GM18868 (cell line): ENCODE measurements at regions not wholly inside any gene's neighbourhood (a gene's known extent, or its start where the extent isn't known, plus 50 kb on each side); places are given as distances from the start of the nearest gene placed in this dataset.
"Not testable (repeated sequence)": the region's sequence is repeated elsewhere in the genome, so short reads cannot be mapped to it uniquely, and the experiment has no call there.

Source experiments
- ATAC-seq: cut with Tn5 transposase; IDR thresholded peaks from one replicate; pipeline ENCODE4 v1.9.1; 2021; ENCODE audit warnings: mild to moderate bottlenecking, moderate library complexity; ENCODE audit not compliant: unreplicated experiment

DNA sequence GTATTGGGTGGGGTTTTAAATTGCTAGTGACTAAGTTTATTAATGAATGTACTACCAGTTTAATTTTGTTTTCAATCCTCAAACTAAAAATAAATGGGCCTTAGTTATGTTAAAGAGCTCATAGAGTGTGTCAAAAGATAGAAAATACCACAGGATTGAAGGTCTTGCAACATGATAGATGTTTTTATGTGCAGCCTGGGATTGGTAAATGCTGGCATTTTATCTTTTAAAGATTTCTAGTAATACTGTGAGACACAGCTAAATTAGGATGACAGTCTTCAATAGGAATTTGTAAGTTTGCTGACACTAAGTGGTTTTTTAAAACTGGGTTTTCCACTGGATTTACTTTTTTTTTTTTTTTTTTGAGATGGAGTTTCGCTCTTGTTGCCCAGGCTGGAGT, 122.3 kb downstream of the HAUS1 start:
- ATAC-seq, result no peak

DNA sequence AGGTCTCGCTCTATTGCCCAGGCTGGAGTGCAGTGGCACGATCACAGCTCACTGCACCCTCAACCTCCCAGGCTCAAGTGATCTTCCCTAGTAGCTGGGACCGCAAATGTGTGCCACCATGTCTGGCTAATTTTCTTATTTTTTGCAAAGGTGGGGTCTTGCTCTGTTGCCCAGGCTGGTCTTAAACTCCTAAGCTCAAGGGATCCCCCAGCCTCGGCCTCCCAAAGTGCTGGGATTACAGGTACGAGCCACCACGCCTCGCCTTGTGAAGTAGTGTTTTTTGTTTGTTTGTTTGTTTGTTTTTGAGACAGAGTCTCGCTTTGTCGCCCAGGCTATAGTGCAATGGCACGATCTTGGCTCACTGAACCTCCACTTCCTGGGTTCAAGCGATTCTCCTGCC, 125.5 kb downstream of the HAUS1 start:
- ATAC-seq, result not testable (repeated sequence)

DNA sequence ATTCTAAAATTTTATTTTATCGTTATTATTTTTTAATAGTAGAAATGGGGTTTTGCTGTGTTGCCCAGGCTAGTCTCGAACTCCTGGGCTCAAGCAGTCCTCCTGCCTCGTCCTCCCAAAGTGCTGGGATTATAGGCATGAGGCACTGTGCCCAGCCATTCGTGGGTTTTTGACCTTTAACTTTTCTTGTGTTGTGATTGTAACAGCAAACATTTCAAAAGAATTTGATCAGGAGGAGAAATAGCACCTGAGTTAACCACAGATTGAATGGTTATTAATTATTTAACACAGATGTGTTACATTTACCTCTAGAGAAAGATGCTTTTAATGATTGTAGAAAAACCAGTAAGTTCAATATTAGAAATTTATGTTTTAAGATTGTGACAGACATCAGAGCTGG, 132.0 kb downstream of the HAUS1 start:
- no peak for ATAC-seq

DNA sequence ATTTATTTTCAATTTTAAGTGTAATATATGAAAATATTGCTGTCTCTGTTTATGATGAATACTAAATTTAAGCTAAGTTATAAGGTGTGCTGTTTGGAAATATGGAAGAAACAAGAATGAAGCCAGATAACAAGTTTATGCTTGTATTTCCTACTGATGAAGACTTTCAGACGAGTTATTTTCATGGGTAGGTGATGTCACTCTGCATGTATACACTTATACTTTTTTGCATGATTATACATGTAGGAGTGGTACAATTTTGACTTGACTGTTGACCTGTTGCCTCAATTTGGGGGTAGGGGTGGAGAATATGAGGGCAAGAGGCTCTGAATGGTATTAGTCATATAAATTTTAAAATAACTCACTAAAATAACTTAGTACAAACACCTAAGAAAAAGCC, 133.7 kb downstream of the HAUS1 start:
- no peak for ATAC-seq

DNA sequence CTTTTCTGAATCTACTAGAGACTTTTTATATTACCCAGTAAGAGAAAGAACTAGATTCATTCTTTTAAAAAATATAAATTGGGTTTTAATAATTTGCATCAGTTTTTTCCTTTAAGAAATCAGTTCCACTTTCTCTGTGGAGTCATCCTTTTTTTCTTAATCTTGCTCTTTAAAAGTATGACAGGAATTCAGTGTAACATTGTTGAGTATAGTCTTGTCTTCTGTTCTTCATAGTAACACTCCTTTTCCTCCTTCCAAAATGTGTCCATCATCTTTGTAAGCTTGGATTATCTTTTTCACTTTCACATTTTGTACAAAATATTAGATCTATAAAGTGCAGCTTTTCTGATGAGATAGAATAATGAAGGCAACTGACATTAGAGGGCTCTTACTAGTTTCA, 135.4 kb downstream of the HAUS1 start:
- no peak for ATAC-seq

DNA sequence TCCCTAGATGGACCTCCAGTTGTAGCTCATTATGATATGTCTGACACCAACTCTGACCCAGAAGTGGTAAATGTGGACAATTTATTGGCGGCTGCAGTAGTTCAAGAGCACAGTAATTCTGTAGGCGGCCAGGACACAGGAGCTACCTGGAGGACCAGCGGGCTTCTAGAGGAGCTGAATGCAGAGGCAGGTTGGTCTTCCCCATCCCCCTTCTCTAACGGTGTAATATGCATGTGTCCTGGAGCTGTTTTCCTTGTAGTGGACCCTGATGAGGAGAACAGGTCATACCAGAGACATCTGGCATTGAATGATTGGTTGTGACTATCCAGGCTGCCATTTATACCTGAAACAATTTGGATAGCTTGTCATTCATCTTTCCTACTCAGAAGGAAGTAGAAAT, 135.8 kb downstream of the HAUS1 start:
- ATAC-seq, result no peak

DNA sequence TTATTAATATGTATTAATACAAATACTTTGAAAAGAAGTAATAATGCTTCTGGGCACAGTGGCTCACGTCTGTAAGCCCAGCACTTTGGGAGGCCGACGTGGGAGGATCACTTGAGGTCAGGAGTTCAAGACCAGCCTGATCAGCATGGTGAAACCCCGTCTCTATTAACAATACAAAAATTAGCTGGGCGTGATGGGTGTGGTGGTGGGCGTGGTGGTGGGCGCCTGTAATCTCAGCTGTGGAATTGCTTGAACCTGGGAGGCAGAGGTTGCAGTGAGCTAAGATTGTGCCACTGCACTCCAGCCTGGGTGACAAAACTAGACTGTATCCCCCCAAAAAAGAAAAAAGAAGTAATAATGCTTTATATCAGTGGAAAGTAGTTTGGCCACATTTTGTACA, 137.2 kb downstream of the HAUS1 start:
- not testable (repeated sequence) for ATAC-seq

DNA sequence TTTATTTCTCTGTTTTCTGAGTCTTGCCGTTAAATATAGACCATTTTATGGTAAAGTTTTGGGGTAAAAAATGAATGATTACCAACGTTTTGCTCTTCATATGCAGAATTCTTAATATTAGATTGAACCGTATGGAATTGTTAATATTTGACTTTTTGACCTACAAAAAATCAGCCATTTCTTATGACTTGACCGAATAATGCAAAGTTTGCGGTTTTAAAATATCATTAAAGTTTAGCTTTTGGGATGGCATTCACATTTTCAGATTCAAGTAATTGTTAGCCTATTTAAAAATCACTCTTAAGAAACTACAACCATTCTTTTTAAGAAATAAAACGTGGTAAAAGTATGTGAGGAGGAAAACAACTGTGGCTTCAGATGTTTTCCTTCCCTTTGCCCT, 138.0 kb downstream of the HAUS1 start:
- no peak for ATAC-seq

DNA sequence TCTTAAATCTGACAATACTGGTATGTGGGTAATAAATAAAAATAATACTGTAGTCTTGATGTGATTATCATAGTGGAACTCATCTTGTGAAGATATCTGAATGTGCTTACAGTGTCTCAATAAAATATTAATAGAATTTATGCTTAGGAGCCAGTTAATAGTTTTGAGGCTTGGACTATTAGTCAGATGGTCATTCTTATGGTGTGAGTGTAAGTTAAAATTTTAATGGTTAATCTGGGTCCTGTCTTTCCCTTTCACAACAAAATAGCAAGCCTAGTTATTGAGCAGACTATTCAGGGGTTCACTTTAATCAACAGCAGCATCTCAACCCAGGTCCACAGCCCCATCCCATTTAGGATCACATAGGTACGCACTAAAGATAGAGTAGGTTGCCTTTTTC, 138.9 kb downstream of the HAUS1 start:
- no peak for ATAC-seq

DNA sequence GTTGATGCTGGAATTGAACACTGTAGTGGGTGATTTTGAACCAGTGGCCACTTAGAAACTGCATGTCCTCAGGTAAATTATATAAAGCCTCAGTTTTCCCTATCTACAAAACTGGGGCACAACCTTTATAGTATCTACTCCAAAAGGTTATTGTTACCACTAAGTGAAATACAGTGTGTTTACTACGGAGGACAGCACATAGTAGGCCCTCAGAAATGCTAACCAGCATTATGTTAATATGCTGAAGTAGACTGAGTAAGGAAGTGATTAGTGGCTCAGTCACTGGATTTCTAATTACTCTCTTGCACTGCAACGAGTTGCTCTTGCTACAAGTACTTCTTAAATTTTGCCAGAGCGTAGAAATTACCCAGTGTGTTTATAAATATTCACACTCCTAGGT, 139.5 kb downstream of the HAUS1 start:
- ATAC-seq, result no peak

DNA sequence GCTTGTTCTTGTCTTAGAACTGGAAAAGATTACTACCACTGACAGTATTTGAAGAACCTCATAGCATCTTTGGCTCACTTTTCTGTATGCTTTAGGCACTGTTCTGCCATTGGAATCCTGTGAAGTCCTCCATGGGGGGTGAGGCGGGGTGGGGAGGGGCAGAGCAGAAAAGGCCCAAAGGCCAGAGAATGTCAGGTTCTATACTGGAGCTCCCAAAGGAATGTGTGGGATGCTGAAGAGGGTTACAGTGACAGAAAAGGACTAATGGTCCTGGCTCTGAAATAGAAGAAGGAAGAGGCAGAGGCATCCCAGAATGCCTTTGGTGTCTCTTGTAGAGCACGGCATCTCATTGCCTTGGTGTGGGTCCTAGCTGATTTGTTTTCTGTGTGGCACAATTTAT, 141.9 kb downstream of the HAUS1 start:
- no peak for ATAC-seq

DNA sequence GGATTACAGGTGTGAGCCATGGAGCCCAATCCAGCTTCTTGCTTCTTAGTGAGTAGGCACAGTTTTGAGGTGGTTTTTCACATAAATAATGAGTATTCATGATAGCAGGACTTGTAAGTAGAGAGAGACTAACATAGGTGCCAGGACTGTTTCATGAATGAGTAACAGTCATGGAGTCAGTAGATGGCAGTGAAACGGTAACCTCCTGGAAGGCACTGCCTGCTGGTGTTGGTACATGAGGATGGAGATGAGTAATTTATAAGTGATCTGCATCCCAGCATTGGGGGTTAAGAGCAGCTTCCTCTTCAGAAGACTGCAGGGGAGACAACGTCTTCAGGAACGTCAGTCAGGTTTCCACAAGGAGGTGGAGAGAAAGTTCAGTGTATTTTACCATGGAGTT, 143.8 kb downstream of the HAUS1 start:
- no peak for ATAC-seq

DNA sequence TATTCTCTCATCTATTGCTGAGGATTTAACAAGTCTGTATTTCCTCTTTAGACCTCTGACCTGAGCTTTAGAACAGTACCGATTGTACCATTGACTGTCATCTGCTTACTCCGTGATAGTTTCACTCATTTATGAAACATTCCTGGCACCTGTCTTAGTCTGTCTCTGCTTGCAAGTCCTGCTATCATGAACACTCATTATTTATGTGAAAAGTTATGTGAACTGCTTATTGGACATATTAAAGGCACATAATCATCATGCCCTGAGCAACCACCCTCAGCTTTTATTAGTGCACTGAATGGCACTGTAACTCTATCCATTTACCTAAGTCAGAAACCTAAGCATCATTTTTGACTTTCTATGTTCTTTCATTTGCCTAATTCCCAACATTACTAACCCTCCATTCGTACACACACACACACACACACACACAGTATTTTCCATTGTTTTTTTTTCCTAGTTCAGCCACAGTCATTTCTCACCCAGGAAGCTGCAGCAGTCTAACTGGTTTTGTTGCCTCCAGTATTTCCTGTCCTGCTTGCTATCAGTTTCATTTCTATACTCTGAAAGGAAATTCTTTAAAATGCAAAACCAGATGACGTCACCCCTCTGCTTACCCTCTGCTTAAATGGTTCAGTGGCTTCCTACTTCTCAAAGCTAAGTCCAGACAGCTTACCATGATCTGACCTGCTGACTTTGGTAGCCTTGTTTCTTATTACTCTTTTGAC, 146.1 kb downstream of the HAUS1 start:
- peak; percentile 98 for ATAC-seq

DNA sequence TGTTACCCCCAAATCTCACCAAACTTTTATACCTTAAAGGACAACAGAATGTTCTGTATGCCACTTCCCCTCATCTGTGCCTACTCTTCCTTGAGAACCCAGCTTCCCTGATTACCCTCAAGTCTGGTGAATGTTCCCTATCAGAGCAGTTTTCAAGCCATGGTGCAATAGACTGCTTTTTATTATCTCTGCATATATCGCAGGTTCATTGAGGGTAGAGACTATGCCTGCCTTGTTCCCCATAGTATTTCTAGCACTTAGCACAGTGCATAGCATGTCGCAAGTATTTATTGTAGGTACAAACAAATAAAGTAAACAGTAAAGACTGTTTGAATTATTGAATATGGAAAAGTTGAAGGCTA, 146.6 kb downstream of the HAUS1 start:
- ATAC-seq, result no peak

DNA sequence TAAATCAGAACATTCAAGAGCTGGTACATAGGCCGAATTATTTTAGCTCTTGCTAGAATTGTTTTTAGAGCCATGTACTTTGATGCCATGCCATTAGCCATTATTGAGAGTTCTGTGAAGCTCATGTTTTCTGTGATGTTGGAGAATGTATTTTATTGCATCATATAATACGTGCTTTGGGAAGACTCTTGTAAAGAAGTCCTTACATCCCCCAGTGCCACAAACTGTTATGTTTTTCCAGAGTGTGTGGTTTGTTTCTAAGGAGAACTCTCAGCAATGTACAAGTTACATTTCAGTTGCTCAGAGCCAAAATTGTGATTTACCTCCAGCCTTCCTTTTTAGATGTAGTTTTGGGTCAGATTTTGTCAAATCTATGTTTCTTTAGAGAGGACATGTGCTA, 148.6 kb downstream of the HAUS1 start:
- no peak for ATAC-seq

DNA sequence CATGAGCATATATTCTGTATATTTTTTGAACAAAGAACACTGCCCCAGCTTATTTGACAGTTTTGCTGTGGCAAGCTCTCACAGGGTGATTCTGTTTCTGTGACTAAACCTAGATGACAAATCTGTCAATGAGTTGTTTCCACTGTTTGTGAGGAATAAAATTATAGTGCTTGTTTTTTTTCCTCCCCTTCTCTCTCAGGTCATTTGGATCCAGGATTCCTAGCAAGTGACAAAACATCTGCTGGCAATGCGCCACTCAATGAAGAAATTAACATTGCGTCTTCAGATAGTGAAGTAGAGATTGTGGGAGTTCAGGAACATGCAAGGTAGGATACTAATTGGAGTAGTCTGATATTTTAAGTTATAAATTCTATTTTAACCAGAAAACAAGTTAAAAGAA, 149.3 kb downstream of the HAUS1 start:
- no peak for ATAC-seq

DNA sequence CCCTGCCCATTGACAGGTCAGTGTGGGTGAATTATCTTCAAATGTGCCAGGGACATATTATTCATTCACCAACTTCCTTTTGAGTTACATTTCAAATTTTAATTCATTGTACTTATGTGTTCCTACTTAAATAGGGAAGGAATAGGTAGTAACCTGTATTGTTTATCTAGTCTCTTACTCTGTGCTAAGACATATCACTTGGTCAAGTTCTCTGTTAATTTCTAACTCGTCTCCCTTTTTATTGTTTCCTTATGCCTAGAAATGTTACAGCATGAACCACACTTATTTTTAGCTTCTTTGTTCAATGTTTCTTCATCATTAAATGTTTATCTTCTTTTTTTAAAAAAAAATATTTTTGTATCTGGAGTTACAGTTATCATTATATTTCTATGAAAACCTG, 151.9 kb downstream of the HAUS1 start:
- no peak for ATAC-seq

DNA sequence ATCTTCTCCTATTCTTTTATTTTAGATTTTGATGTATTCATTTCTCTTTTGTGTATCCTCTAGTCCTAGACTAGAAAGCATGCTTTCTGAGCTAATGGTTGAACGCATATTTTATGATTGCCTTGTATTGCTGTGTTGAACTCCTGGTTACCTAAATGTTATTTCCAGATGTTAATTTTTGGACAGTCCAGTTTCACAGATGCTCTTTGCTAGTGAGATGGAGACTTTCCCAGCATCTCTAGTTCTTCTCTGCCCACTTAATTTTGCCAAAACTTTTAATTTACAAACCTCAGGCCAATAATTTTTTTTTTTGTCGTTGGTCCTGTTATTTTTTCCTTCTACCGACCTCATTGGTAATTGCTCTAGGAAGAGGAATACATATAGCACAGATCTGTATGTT, 153.2 kb downstream of the HAUS1 start:
- ATAC-seq, result no peak

DNA sequence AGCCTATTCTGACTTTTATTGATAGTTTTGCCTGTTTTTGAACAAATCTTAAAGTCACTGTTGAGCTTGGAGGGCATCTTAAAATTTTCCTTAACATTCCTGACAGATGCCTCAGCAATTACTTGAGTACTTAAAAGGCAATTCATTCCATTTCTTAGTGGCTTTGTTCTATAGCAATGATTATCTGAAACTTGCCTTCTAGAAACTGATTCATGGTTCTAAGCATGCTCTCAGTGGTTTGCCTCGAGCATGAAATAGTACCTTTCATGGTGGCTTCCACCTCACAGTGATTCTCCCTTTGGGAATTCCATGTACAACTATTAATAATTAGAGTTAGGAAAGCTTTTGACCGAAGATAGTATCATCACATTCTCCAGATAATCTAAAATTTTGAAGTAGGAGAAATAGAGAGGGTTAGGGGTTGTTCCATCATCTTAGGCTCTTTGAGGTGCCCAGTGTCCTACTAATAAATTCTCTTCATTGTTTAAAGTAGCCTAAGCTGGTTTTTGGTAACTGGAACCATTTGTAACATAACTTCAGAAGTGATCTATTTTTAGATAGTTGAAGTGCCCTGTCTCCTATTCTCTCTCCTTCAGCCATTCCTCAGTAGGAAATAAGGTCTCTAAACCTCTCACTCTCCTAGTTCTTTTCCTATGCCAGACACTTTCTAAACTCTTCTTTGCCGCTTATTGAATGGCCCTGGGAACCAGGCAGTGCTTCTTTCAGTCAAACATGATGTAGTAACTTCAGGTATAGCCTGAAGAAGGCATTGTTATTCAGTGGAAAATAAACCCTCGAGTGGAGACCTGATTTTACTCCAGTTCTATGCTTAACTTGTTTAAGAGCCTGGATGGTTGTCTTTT, 156.1 kb downstream of the HAUS1 start:
- ATAC-seq, result no peak

DNA sequence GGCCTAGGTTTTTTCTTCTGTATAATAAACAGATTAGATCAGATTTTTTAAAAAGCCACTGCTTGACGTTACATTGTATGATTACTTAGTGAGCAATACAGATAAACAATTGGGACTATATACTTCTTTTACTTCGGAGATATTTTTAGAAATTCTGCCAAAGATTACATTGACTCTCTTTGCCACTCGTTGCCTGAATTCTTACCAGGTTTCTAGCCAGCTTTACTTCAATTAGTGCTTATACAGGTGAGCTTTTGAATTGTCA, 156.6 kb downstream of the HAUS1 start:
- no peak for ATAC-seq

DNA sequence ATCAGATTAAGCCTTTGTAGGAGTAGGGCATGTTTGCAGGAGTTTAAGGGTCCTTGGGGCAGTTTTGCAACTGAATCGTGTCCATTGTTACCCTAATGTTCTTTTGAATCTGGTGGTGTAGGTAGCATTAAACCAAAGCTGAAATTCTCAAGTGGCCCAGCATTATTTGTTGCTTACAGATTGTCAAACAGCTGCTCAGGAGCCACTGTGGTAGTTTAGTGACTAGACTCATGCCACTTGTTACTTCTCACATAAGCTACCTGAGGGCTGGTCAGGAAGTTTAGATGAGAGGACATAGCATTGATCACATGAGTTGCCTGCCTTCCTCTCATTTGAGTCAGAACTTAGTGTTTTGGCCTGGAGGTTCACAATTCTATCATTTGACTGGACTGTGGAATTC, 157.6 kb downstream of the HAUS1 start:
- ATAC-seq, result no peak

DNA sequence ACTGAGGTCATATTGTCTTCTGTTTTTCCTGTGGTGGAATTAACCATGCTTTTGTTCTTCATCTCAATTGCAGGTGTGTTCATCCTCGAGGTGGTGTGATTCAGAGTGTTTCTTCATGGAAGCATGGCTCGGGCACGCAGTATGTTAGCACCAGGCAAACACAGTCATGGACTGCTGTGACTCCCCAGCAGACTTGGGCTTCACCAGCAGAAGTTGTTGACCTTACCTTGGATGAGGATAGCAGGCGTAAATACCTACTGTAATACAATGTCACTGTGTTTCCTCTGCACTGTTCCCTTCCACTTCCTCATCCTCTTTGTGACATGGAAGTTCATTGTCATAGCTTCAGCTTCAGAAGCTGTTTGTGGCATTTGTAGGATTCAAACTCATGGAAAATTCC, 158.7 kb downstream of the HAUS1 start:
- ATAC-seq, result no peak

DNA sequence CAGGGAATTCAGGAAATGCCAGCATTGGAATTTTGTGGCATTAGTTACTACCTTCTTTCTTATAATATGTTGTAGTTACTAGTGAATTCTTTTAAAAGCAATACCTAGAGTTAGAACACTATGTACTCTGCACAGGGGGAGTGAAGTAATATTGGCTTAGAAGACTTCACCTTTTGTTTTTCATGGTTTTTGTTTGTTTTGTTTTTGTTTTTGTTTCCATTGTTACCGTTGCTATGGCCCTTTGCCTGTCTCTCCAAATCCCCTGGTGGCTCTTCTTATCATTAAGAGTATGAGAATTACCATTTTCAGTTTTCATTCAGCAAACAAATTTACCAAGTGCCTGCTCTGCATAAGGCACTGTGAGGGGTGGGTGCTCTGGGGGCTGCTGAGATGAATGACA, 160.1 kb downstream of the HAUS1 start:
- peak; percentile 50 for ATAC-seq
